COR-L47 (cell line): ENCODE measurements at regions not wholly inside any gene's neighbourhood (a gene's known extent, or its start where the extent isn't known, plus 50 kb on each side); places are given as distances from the start of the nearest gene placed in this dataset.
"Not testable (repeated sequence)": the region's sequence is repeated elsewhere in the genome, so short reads cannot be mapped to it uniquely, and the experiment has no call there.

Source experiments
- DNase-seq: peaks from one replicate; lab custom pipeline; 2025; lab: John Stamatoyannopoulos, UW

- DNase-seq, result no peak
These were observed 255.9 kb upstream of the RNF32 start for GRCh38 chr7:156384706-156385105.

- DNase-seq, result no peak
These were observed 257.0 kb upstream of the RNF32 start for GRCh38 chr7:156383526-156383925.

DNA sequence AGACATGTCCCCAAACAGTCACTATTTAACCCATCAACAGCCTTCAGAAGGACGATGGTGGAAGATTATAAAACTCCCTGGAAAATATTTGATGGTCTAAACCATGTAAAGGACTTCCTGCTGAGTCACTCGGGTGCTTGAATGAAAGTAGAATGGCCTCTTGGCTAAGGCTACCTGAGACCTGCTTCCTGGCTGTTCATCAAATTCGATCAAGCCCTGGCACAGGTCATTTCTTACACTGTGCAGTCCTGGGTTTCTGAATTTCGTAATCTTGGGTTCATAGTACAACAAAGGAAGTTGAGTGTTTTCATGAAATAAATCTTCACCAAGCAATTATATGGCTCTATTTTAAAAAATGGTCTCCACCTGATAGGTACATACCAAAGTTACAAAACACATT, 260.3 kb upstream of the RNF32 start:
- DNase-seq, result no peak

- DNase-seq, result no peak
These were observed 261.1 kb upstream of the RNF32 start for GRCh38 chr7:156379324-156380070.

GRCh38 chr7:156378806-156379205, 261.8 kb upstream of the RNF32 start:
- no peak for DNase-seq

- DNase-seq, result no peak
These were observed 264.3 kb upstream of the RNF32 start for GRCh38 chr7:156376317-156376716.

DNA sequence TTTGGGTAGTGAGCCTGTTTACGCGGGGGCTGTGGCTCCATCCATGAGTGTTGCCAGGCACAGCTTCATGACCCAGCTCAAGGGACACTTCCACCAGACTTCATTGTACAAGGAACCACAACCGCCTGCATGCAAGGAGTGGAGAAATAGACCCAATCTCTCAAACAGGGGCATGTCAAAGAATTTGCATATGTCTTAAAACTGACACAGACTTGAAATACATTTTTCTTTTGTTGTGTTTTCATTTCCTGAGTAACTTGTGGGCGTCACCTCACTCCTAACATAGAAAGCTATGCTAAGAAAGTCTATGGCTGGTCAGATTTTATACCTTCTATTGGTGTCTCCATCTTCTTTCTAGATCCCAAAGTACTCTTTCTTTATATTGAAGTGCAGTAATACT, 266.2 kb upstream of the RNF32 start:
- no peak for DNase-seq

GRCh38 chr7:156369929-156370328, 270.6 kb upstream of the RNF32 start:
- DNase-seq, result not testable (repeated sequence)

DNA sequence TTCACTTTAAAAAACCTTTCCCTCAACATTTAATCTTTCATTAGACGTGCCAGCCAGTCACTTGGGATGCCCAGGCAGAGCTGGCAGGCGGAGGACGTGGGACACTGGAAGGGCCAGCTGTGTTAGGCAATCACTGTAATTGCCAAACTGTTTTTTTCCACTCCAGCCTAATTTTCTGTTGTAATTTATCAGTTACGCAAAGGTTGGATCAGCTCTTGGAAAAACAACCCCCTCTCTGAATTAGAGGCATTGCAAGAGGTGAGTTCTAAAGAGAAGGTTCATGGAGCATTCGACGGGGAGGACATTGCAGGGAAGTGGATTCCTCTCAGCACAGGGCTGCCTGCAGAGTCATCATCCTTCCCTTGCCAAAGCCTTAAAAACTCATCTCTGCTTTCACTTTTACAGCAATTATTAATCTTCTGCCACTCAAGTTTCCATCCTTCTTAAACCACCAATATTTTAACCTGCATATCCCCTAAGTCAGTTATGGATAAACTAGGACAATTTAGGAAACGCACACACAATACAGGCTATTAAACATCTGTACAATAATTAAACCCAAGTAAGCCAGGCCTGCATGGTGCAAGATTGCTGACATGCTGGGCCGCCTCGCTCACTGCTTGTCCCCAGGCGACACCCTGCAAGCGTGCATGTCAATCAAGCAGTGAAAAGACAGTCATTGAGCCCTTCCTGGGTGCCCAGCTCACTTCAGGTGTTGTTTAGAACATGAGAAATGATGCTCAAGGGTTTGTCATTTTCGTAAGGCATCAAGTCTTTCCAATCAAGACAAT, 272.3 kb upstream of the RNF32 start:
- DNase-seq, result no peak

GRCh38 chr7:156363751-156364150, 276.8 kb upstream of the RNF32 start:
- no peak for DNase-seq

DNA sequence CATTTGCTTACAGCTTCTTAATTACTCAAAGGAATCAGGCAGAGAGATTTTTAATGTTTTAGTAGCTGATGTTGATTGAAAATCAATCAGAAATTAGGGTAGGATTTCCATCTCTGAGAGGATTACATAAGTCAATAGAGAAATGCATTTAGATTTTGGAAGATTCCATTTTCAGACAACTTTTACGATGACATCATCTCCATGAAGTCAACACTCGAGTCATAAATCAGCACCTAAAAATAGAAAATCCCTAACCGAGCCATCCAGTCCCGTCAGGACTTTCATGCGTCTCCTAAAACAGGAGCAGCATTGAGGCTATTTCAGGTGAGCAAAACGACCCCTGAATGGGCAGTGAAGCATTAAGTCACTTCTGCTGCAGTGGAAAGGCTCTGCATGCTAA, 279.7 kb upstream of the RNF32 start:
- no peak for DNase-seq

DNA sequence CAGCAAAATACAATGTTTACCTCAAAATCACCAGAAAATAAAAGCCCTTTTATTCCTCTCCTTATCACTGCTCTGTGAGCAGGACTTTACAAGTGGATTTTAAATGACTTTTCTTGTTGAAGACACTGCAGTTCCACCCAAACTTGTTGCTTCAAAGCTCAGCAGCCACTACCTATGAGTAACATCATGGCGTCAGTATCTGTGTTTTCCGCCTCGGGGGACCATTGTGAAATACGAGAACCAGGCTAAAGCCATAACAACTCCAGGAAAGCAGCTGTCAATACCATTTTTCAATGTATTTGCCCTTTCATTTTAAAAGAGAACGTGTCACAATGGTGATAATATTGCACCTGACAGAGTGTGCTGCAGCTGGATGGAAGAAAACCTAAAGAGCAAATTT, 284.0 kb upstream of the RNF32 start:
- DNase-seq, result no peak

- no peak for DNase-seq
These were observed 287.2 kb upstream of the RNF32 start for GRCh38 chr7:156353352-156353751.

- not testable (repeated sequence) for DNase-seq
These were observed 292.8 kb upstream of the RNF32 start for GRCh38 chr7:156347703-156348248.

DNA sequence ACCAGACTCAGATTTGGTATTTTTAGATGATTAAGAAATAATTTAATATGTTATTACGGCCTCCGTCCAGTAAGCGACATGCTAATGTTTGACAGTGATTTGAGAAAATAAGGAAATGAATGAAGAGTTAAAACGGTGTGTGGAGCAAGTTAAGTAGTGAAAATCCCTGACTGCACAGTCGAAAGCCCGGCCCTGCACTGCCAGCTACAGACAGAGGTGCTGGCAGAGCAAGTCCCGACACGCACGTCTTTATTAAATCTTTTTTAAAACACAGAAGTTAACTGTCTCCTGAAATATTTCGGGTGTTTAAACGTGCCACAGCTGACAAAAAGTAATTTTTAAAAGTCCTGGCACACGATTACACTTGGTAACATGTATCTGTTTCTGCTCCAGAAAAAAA, 293.4 kb upstream of the RNF32 start:
- no peak for DNase-seq

DNA sequence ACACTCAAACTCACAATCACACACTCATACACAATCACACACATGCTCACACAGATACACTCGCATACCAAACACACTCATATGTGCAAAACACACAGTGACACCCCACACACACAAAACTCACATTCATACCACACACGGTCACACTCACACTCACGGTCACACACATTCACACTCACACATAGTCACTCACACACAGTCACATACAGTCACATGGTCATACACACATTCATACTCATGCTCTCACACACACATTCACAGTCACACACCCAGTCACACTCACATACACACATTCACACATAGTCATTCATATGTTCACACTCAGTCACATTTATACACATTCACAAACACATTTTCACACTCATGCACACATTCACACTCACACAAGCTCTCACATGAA, 296.0 kb upstream of the RNF32 start:
- no peak for DNase-seq

- DNase-seq, result no peak
These were observed 305.9 kb upstream of the RNF32 start for GRCh38 chr7:156334636-156335035.

GRCh38 chr7:156327916-156328315, 312.7 kb upstream of the RNF32 start:
- no peak for DNase-seq

- no peak for DNase-seq
These were observed 313.1 kb upstream of the RNF32 start for GRCh38 chr7:156327474-156327873.

DNA sequence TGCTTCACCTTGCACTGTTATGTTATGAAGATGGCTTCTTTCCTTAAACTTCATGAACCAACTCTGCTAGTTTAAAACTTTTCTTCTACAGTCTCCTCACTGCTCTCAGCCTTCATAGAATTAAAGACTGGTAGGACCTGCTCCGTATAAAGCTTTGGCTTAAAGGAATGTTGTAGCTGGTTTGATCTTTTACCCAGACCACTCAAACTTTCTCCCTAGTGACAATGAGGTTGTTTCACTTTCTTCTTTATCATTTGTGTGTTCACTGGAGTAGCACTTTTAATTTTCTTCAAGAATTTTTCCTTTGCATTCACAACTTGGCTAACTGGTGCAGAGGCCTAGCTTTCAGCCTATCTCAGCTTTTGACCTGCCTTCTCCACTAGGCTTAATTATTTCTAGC, 316.4 kb upstream of the RNF32 start:
- no peak for DNase-seq

GRCh38 chr7:156321430-156321829, 319.1 kb upstream of the RNF32 start:
- DNase-seq, result not testable (repeated sequence)

GRCh38 chr7:156318926-156319325, 321.6 kb upstream of the RNF32 start:
- DNase-seq, result no peak

DNA sequence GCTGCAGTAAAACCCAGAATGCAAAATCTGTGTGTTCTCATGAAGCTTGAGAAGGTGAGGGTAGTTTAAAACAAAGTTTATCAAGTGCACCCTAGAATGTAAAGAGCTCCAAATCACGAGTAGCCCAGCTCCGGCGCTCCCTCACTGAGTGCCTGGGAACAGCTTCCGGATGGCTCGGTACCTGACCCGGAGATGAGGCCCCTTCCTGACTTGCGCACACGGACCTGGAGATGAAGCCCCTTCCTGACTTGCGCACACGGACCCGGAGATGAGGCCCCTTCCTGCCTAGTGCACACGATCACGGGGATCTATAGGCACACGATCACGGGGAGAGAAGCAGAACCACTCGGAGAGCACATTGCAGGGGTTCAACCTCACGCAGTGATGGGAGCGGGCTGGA, 322.1 kb upstream of the RNF32 start:
- no peak for DNase-seq
